ENCODE measurements at regions not wholly inside any gene's neighbourhood (a gene's known extent, or its start where the extent isn't known, plus 50 kb on each side); places are given as distances from the start of the nearest gene placed in this dataset.

DNA sequence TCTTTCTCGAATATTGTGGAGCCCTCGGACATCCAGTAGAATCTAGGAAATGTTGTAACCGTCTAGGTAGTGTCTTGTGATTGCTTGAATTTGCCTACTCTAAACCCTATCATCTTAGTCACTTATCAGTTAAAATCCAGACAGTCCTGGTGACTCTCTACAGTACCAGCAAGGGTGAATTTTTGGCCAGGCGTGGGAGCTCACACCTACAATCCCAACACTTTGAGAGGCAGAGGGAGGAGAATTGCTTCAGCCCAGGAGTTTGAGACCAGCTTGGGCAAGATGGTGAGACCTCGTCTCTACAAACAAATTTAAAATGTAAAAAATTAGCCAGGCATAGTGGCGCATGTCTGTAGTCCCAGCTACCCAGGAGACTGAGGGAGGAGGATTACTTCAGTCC lies 230.9 kb downstream of the CHRM3 start:
- no peak overlapping the region for H2AK9ac ChIP-seq (replicated peaks; ENCODE audit: low read depth, low read length, poor library complexity)
- no peak overlapping the region for H3K4me3 ChIP-seq (ENCODE audit: insufficient read depth, low read depth, low read length)
- no peak overlapping the region for H4K91ac ChIP-seq (ENCODE audit: insufficient read depth, low read depth, low read length)
- no peak overlapping the region for H4K8ac ChIP-seq (ENCODE audit: low read depth in 2 of 2, low read length in 2 of 2)
- DNase-seq (no peak), ATAC-seq (ENCODE audit: low read depth) (no peak)
- in situ Hi-C loops (cut with MboI; ENCODE audit: low sequenced_read_pairs) (no loop called here), dilution Hi-C loops (cut with HindIII; ENCODE audit: low sequenced_read_pairs, unreplicated experiment) (no loop called here), intact Hi-C loops (cut with micrococcal nuclease) (no loop called here)
- H2AFZ ChIP-seq (replicated peaks; ENCODE audit: low read length, poor library complexity): no peak overlapping the region
- no peak overlapping the region for H3K14ac ChIP-seq (replicated peaks; ENCODE audit: low read depth, low read length)
- no peaks in the 10 kb centered on the region for H3K27me3 ChIP-seq (ENCODE audit: control insufficient read depth, insufficient read depth, low read length)
- no peaks in the 10 kb centered on the region for H3K4me1 ChIP-seq (ENCODE audit: control insufficient read depth, insufficient read depth, low read length)
- no peak overlapping the region for H3K4ac ChIP-seq (ENCODE audit: low read depth, low read length)
- no peaks in the 10 kb centered on the region for H3K9me1 ChIP-seq (ENCODE audit: insufficient read depth, low read length)
- H2BK120ac ChIP-seq (ENCODE audit: low read depth, low read length): no peak overlapping the region
- no peak overlapping the region for H3K18ac ChIP-seq (ENCODE audit: low read depth, low read length)
- no peaks in the 10 kb centered on the region for H3K36me3 ChIP-seq (ENCODE audit: control insufficient read depth, insufficient read depth, low read length)
- TF ChIP-seq RFX5 (IDR thresholded peaks at IDR 0.05; ENCODE audit: low read depth, low read length) (no peak), RAD21 (IDR thresholded peaks at IDR 0.05; ENCODE audit: low read length) (no peak), MXI1 (IDR thresholded peaks at IDR 0.05; ENCODE audit: borderline replicate concordance, low read depth, low read length) (no peak), MAZ (IDR thresholded peaks at IDR 0.05; ENCODE audit: borderline replicate concordance, low read depth, low read length) (no peak), FOS (IDR thresholded peaks at IDR 0.05; ENCODE audit: low read depth, low read length) (no peak), ELK1 (IDR thresholded peaks at IDR 0.05; ENCODE audit: borderline replicate concordance, low read depth, low read length) (no peak)
- TF ChIP-seq, protein P1, sequence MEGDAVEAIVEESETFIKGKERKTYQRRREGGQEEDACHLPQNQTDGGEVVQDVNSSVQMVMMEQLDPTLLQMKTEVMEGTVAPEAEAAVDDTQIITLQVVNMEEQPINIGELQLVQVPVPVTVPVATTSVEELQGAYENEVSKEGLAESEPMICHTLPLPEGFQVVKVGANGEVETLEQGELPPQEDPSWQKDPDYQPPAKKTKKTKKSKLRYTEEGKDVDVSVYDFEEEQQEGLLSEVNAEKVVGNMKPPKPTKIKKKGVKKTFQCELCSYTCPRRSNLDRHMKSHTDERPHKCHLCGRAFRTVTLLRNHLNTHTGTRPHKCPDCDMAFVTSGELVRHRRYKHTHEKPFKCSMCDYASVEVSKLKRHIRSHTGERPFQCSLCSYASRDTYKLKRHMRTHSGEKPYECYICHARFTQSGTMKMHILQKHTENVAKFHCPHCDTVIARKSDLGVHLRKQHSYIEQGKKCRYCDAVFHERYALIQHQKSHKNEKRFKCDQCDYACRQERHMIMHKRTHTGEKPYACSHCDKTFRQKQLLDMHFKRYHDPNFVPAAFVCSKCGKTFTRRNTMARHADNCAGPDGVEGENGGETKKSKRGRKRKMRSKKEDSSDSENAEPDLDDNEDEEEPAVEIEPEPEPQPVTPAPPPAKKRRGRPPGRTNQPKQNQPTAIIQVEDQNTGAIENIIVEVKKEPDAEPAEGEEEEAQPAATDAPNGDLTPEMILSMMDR (conservative IDR thresholded peaks at IDR 0.05; ENCODE audit: low read depth, low read length): no peak
- no peak overlapping the region for H3K9ac ChIP-seq (ENCODE audit: low read depth, low read length)
- H3K56ac ChIP-seq (ENCODE audit: extremely low read depth, insufficient read depth, low read length): no peak overlapping the region
- POLR2A ChIA-PET (ENCODE audit: unreplicated experiment): no interaction called here
- no peak overlapping the region for H3K27ac ChIP-seq (ENCODE audit: insufficient read depth, low read length)
- H3K23ac ChIP-seq (ENCODE audit: low read depth, low read length): no peak overlapping the region
- no CpG with 5 or more reads among the region's 6 CpGs for WGBS, 2 experiments (ENCODE audit: extremely low coverage in 2 of 2, insufficient read length in 1 of 2)
- BruUV-seq (replicated peaks): no TSS peak
- no peaks in the 10 kb centered on the region for H3K79me1 ChIP-seq (ENCODE audit: low read depth in 1 of 2, low read length in 2 of 2)
- no peak overlapping the region for H2BK20ac ChIP-seq (ENCODE audit: low read depth, low read length)
- H2BK5ac ChIP-seq (ENCODE audit: low read depth, low read length, poor library complexity, severe bottlenecking): no peak overlapping the region
- H4K5ac ChIP-seq (ENCODE audit: low read depth, low read length): no peak overlapping the region
- H2AK5ac ChIP-seq (ENCODE audit: low read depth, low read length): no peak overlapping the region
- H3K9me3 ChIP-seq (ENCODE audit: control insufficient read depth, insufficient read depth, low read length): peaks cover 4% of the 10 kb centered on the region
- H4K20me1 ChIP-seq (ENCODE audit: insufficient read depth, low read length): no peaks in the 10 kb centered on the region
- CTCF ChIA-PET: no interaction called here
- no peak overlapping the region for H3K4me2 ChIP-seq (ENCODE audit: low read depth, low read length)
- no peak overlapping the region for H2BK15ac ChIP-seq (ENCODE audit: low read depth, low read length)

All from IMR-90 (cell line).